ENCODE measurements at regions not wholly inside any gene's neighbourhood (a gene's known extent, or its start where the extent isn't known, plus 50 kb on each side); places are given as distances from the start of the nearest gene placed in this dataset.

GRCh38 chr5:94017579-94017978 lies 276.2 kb upstream of the POU5F2 start:
- TF ChIP-seq CHD2 (IDR thresholded peaks at IDR 0.05; ENCODE audit: low read length, partially characterized antibody) (no peak), CTCF (IDR thresholded peaks at IDR 0.05) (no peak), POLR2A (IDR thresholded peaks at IDR 0.05; ENCODE audit: low read length) (no peak), RAD21 (conservative IDR thresholded peaks at IDR 0.05 in 1 of 2, IDR thresholded peaks at IDR 0.05 in 1 of 2) (no peak), SMC3 (IDR thresholded peaks at IDR 0.05) (no peak), REST (IDR thresholded peaks at IDR 0.05) (no peak), RARB (CRISPR knock-in tag; IDR thresholded peaks at IDR 0.05) (no peak), MAX (IDR thresholded peaks at IDR 0.05) (no peak), POLR2AphosphoS2 (conservative IDR thresholded peaks at IDR 0.05; ENCODE audit: low read length) (no peak), BHLHE40 (IDR thresholded peaks at IDR 0.05; ENCODE audit: low read depth, low read length) (no peak), RFX5 (IDR thresholded peaks at IDR 0.05) (no peak), EP300 (IDR thresholded peaks at IDR 0.05) (no peak)
